ENCODE measurements at regions not wholly inside any gene's neighbourhood (a gene's known extent, or its start where the extent isn't known, plus 50 kb on each side); places are given as distances from the start of the nearest gene placed in this dataset.

DNA sequence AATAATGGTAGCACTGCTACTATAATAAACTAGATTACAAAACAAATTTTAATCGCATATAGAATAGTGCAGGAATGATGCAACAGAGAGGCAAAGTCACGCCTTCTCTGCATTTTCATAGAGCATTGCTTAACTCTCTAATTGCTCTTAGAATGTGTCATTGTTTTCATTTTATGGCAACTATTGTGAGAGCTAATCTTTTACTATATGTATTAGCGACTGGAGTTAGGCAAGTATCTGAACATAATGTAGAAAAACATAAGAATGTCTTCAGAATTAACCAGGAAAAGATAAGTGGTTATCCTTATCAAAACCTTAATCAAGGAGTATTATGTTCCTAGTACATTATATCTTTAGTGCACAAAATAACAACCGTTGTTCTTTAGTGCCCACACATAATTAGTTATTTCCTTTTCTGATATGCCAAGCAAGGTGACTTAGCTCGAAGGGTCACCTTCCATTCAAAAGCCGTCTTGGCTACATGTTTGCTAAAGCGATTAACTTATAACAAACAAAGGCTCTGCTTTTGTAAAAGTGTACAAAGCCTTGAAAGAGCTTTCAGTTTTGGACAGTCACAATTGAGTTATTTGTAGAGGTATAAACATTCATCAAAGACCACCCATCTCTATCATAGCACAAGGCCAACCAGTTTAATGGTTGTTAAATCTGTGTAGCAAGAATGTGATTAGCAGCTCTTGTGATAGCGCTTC, 1328.9 kb downstream of the ROBO2 start:
- Histone ChIP-seq H3K36me3 (no peaks in the 10 kb centered on the region), H3K4me1 (no peaks in the 10 kb centered on the region), H3K27ac (no peak overlapping the region), H3K4me3 (no peak overlapping the region), H3K9me3 (no peaks in the 10 kb centered on the region), H3K27me3 (no peaks in the 10 kb centered on the region)
- no peak for TF ChIP-seq CTCF (IDR thresholded peaks at IDR 0.05)
- DNase-seq (ENCODE audit: low spot score) = no peak

GRCh38 chr3:78390221-78390620, 1350.3 kb downstream of the ROBO2 start:
- H3K4me3 ChIP-seq = no peak overlapping the region
- no peaks in the 10 kb centered on the region for H3K36me3 ChIP-seq
- H3K27me3 ChIP-seq = no peaks in the 10 kb centered on the region
- no peak for DNase-seq (ENCODE audit: low spot score)
- no peak for TF ChIP-seq CTCF (IDR thresholded peaks at IDR 0.05)
- no peaks in the 10 kb centered on the region for H3K9me3 ChIP-seq
- H3K27ac ChIP-seq = no peak overlapping the region
- no peaks in the 10 kb centered on the region for H3K4me1 ChIP-seq

- Histone ChIP-seq H3K4me1 (no peaks in the 10 kb centered on the region), H3K9me3 (no peaks in the 10 kb centered on the region), H3K27ac (no peak overlapping the region), H3K4me3 (no peak overlapping the region), H3K36me3 (no peaks in the 10 kb centered on the region), H3K27me3 (no peaks in the 10 kb centered on the region)
- no peak for TF ChIP-seq CTCF (IDR thresholded peaks at IDR 0.05)
- no peak for DNase-seq (ENCODE audit: low spot score)
Observed at GRCh38 chr3:78398401-78398800, 1358.5 kb downstream of the ROBO2 start.

GRCh38 chr3:78402720-78403119, 1362.8 kb downstream of the ROBO2 start:
- no peak overlapping the region for H3K27ac ChIP-seq
- H3K27me3 ChIP-seq = no peaks in the 10 kb centered on the region
- DNase-seq (ENCODE audit: low spot score) = no peak
- H3K9me3 ChIP-seq = no peaks in the 10 kb centered on the region
- no peak for TF ChIP-seq CTCF (IDR thresholded peaks at IDR 0.05)
- no peaks in the 10 kb centered on the region for H3K4me1 ChIP-seq
- no peaks in the 10 kb centered on the region for H3K36me3 ChIP-seq
- no peak overlapping the region for H3K4me3 ChIP-seq

DNA sequence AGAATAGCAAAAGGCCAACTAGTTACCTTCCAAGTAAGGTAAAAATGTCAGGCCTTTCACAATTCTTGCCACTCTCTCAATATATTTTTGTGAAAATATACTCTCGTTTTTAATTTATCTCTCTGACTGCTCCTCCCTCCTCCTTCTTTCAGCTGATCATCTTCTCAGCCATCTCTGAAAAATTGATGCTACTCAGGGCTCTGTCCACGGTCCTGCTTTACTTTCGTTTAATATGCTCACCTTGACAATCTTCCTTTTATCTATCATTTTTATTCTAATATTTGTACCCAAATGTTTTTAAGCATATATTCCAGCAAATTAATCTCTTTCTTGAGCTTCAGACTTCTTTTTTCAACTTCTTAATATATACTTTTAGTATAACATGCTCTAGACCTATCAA, 1362.1 kb downstream of the ROBO1 start:
- H3K9me3 ChIP-seq = no peaks in the 10 kb centered on the region
- TF ChIP-seq CTCF (IDR thresholded peaks at IDR 0.05) = no peak
- DNase-seq (ENCODE audit: low spot score) = no peak
- H3K4me1 ChIP-seq = no peaks in the 10 kb centered on the region
- H3K27me3 ChIP-seq = no peaks in the 10 kb centered on the region
- no peak overlapping the region for H3K4me3 ChIP-seq
- H3K27ac ChIP-seq = no peak overlapping the region
- H3K36me3 ChIP-seq = no peaks in the 10 kb centered on the region

- H3K36me3 ChIP-seq = no peaks in the 10 kb centered on the region
- H3K27me3 ChIP-seq = no peaks in the 10 kb centered on the region
- DNase-seq (ENCODE audit: low spot score) = no peak
- no peaks in the 10 kb centered on the region for H3K9me3 ChIP-seq
- no peak for TF ChIP-seq CTCF (IDR thresholded peaks at IDR 0.05)
- H3K4me3 ChIP-seq = no peak overlapping the region
- H3K4me1 ChIP-seq = no peaks in the 10 kb centered on the region
- no peak overlapping the region for H3K27ac ChIP-seq
Observed at GRCh38 chr3:78406396-78406795, 1361.4 kb downstream of the ROBO1 start.

Data from right atrium auricular region (tissue), 2 donors.